ENCODE measurements at regions not wholly inside any gene's neighbourhood (a gene's known extent, or its start where the extent isn't known, plus 50 kb on each side); places are given as distances from the start of the nearest gene placed in this dataset.

GRCh38 chr1:55820501-55820900, 605.3 kb upstream of the USP24 start:
- DNase-seq = no peak
- Histone ChIP-seq H3K4me3 (ENCODE audit: low read length) (no peak overlapping the region), H3K27ac (ENCODE audit: low read depth, low read length) (no peak overlapping the region), H3K9me3 (ENCODE audit: control insufficient read depth, low read length) (no peaks in the 10 kb centered on the region), H3K9ac (ENCODE audit: extremely low read depth, low read length, poor library complexity, severe bottlenecking) (no peak overlapping the region), H3K27me3 (ENCODE audit: control insufficient read depth, insufficient read depth, low read length, poor library complexity, severe bottlenecking) (no peaks in the 10 kb centered on the region), H3K4me1 (ENCODE audit: control insufficient read depth, insufficient read depth, low read length) (peaks cover 5% of the 10 kb centered on the region), H3K36me3 (ENCODE audit: control insufficient read depth, insufficient read depth, low read length) (no peaks in the 10 kb centered on the region)
- 91 to 100% methylated on average over 2 to 3 of the region's 3 CpGs for WGBS, 2 experiments (ENCODE audit: insufficient coverage in 1 of 2, insufficient read length in 1 of 2)
- Mint-ChIP-seq H3K4me1 (peaks cover 7% of the 10 kb centered on the region), H3K27ac (no peak overlapping the region), H3K27me3 (ENCODE audit: insufficient read depth) (peaks cover 5% of the 10 kb centered on the region), H3K9me3 (no peaks in the 10 kb centered on the region), H3K4me3 (no peak overlapping the region), H3K36me3 (ENCODE audit: low read depth) (no peaks in the 10 kb centered on the region)
- TF ChIP-seq CTCF (conservative IDR thresholded peaks at IDR 0.05) = no peak

GRCh38 chr1:55819011-55819410, 603.8 kb upstream of the USP24 start:
- Mint-ChIP-seq H3K36me3 (ENCODE audit: low read depth) (no peaks in the 10 kb centered on the region), H3K4me1 (peaks cover 15% of the 10 kb centered on the region), H3K9me3 (no peaks in the 10 kb centered on the region), H3K27me3 (ENCODE audit: insufficient read depth) (peaks cover 3% of the 10 kb centered on the region), H3K27ac (no peak overlapping the region), H3K4me3 (no peak overlapping the region)
- no peak overlapping the region for H3K27ac ChIP-seq (ENCODE audit: low read depth, low read length)
- no peaks in the 10 kb centered on the region for H3K9me3 ChIP-seq (ENCODE audit: control insufficient read depth, low read length)
- DNase-seq = no peak
- peaks cover 5% of the 10 kb centered on the region for H3K4me1 ChIP-seq (ENCODE audit: control insufficient read depth, insufficient read depth, low read length)
- H3K4me3 ChIP-seq (ENCODE audit: low read length) = no peak overlapping the region
- H3K36me3 ChIP-seq (ENCODE audit: control insufficient read depth, insufficient read depth, low read length) = no peaks in the 10 kb centered on the region
- no peak for TF ChIP-seq CTCF (conservative IDR thresholded peaks at IDR 0.05)
- no peaks in the 10 kb centered on the region for H3K27me3 ChIP-seq (ENCODE audit: control insufficient read depth, insufficient read depth, low read length, poor library complexity, severe bottlenecking)
- no peak overlapping the region for H3K9ac ChIP-seq (ENCODE audit: extremely low read depth, low read length, poor library complexity, severe bottlenecking)

- no peaks in the 10 kb centered on the region for H3K27me3 Mint-ChIP-seq (ENCODE audit: insufficient read depth)
- Histone ChIP-seq H3K4me3 (ENCODE audit: low read length) (no peak overlapping the region), H3K36me3 (ENCODE audit: control insufficient read depth, insufficient read depth, low read length) (no peaks in the 10 kb centered on the region), H3K9me3 (ENCODE audit: control insufficient read depth, low read length) (no peaks in the 10 kb centered on the region), H3K27me3 (ENCODE audit: control insufficient read depth, insufficient read depth, low read length, poor library complexity, severe bottlenecking) (no peaks in the 10 kb centered on the region), H3K9ac (ENCODE audit: extremely low read depth, low read length, poor library complexity, severe bottlenecking) (no peak overlapping the region), H3K27ac (ENCODE audit: low read depth, low read length) (no peak overlapping the region), H3K4me1 (ENCODE audit: control insufficient read depth, insufficient read depth, low read length) (no peaks in the 10 kb centered on the region)
- peaks cover 7% of the 10 kb centered on the region for H3K4me1 Mint-ChIP-seq
- WGBS, 2 experiments (ENCODE audit: insufficient coverage in 1 of 2, insufficient read length in 1 of 2) = 94 to 100% methylated on average over 2 to 3 of the region's 3 CpGs
- no peak overlapping the region for H3K4me3 Mint-ChIP-seq
- TF ChIP-seq CTCF (conservative IDR thresholded peaks at IDR 0.05) = no peak
- H3K36me3 Mint-ChIP-seq (ENCODE audit: low read depth) = no peaks in the 10 kb centered on the region
- no peaks in the 10 kb centered on the region for H3K9me3 Mint-ChIP-seq
- no peak overlapping the region for H3K27ac Mint-ChIP-seq
- DNase-seq = no peak
Observed at GRCh38 chr1:55816456-55817426, 601.6 kb upstream of the USP24 start.

All from endodermal cell (in vitro differentiated cells).